HG03159 (cell line): ENCODE measurements at regions not wholly inside any gene's neighbourhood (a gene's known extent, or its start where the extent isn't known, plus 50 kb on each side); places are given as distances from the start of the nearest gene placed in this dataset.
"Not testable (repeated sequence)": the region's sequence is repeated elsewhere in the genome, so short reads cannot be mapped to it uniquely, and the experiment has no call there.

Experiments used
- ATAC-seq: cut with Tn5 transposase; IDR thresholded peaks from one replicate; pipeline ENCODE4 v1.9.1; 2021; ENCODE audit warnings: mild to moderate bottlenecking, moderate library complexity; ENCODE audit not compliant: unreplicated experiment

- ATAC-seq: not testable (repeated sequence)
These were observed 5507.7 kb upstream of the TPTE start for GRCh38 chr21:5013455-5014304.

DNA sequence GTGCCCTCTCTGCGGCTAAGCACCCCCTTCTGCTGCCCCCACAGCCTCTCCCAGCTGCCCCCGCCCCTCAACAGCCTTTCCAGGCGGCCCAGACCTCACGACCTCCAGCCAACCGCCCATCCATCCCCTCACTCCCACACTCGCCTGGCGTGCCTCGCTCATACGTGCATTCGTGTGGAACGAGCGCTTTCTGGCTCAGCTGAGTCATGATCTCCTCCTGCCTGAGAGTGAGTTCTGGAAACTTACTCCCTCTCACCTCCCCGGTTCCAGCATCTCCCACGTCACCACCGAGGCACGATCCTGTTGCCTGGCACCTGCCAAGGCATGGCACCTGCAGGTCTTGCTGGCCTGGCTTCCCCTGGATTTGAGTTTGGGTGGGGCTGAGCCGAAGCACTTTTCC lies 5506.2 kb upstream of the TPTE start:
- not testable (repeated sequence) for ATAC-seq

DNA sequence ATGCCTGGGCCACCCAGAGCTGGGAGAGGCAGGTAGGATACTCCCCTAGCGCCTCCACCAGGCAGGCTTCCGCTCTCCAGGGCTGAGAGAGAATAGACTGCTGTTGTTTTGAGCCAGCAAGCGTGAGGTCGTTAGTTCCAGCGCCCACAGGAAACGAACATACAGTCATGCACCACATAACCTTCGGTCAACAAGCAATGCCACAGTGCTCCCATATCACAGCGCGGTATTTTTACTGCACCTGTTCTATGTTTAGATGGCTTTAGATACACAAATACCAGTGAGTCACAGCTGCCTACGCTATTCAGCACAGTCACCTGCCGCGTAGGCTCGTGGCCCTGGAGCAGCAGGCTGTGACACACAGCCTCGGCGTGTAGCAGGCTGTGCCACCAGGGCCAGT lies 5502.3 kb upstream of the TPTE start:
- ATAC-seq: peak; percentile 53

DNA sequence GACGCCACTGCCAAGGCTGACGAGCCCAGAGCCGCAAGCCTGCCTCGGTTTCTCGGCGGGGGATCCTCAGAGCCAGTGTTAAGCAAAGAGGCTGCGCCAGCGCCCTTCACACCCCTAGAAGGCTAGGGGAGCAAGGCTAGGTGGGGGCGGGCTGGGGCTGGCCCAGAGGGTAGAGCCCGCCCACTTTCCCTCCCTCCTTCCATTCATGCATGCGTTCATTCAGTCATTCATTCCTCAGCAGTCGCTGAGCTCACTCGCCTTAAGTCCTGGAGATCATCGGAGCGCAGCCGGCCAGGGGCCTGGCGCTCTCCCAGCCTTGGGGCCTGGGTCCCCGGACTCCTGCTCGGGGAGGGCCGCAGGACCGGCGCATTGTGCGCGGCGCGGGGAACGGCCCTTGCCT lies 5499.6 kb upstream of the TPTE start:
- not testable (repeated sequence) for ATAC-seq

DNA sequence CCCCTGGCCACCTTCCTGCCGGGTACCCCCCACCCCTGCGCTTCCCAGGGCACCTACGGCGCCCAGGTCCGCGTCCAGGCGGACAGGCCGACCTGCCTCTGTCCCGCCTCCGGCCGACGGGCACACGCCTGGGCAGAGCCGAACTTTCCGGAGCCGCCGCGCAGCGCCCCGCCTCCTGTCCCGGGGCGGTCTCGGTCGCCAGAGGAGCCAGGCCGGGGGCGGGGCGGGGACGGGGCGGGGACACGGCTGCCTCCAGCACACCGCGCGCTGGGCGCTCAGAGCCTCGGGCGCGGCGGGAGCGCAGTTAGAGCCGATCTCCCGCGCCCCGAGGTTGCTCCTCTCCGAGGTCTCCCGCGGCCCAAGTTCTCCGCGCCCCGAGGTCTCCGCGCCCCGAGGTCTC lies 5499.1 kb upstream of the TPTE start:
- ATAC-seq: not testable (repeated sequence)

DNA sequence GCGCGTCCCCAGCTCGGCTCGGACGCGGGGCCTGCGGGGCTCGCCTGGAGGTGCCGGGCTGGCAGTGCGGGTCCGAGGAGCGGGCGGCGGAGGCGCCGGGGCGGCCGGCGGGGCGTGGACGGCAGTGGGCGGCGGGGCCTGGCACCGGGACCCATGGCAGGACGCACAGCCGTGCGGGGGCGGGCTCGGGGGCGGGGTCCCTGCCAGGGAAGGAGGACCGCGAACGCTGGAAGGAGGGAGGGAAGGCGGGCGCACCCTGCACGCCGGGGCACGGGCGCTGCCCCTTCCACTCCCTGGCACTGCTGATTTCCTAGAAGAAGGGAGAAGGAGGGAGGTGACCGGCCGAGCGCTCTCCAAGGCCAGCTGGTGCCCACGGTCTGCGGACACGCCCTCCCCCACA lies 5498.6 kb upstream of the TPTE start:
- not testable (repeated sequence) for ATAC-seq

- ATAC-seq: not testable (repeated sequence)
These were observed 5486.2 kb upstream of the TPTE start for GRCh38 chr21:5035147-5035546.

DNA sequence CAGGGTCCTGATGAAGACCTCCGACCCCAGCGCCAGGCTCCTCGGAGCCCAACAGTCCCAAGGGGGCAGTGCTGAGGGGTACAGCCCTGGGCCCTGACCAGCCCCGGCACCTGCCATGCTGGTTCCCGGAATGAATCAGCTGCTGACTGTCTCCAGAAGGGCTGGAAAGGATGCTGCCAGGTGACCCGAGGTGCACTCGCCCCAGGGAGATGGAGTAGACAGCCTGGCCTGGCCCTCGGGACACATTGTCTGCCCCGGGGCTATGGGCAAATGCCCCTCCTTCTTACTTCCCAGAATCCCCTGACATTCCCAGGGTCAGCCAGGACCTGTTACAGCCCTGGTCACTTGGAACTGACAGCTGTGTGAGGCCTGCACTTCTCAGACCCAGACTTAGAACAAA lies 5485.8 kb upstream of the TPTE start:
- not testable (repeated sequence) for ATAC-seq

GRCh38 chr21:5037606-5038331 lies 5483.6 kb upstream of the TPTE start:
- not testable (repeated sequence) for ATAC-seq

GRCh38 chr21:5039926-5040325 lies 5481.5 kb upstream of the TPTE start:
- not testable (repeated sequence) for ATAC-seq

GRCh38 chr21:5042583-5042982 lies 5478.8 kb upstream of the TPTE start:
- ATAC-seq: not testable (repeated sequence)

GRCh38 chr21:5044812-5045211 lies 5476.6 kb upstream of the TPTE start:
- ATAC-seq: not testable (repeated sequence)

GRCh38 chr21:5051303-5052018 lies 5469.9 kb upstream of the TPTE start:
- not testable (repeated sequence) for ATAC-seq

DNA sequence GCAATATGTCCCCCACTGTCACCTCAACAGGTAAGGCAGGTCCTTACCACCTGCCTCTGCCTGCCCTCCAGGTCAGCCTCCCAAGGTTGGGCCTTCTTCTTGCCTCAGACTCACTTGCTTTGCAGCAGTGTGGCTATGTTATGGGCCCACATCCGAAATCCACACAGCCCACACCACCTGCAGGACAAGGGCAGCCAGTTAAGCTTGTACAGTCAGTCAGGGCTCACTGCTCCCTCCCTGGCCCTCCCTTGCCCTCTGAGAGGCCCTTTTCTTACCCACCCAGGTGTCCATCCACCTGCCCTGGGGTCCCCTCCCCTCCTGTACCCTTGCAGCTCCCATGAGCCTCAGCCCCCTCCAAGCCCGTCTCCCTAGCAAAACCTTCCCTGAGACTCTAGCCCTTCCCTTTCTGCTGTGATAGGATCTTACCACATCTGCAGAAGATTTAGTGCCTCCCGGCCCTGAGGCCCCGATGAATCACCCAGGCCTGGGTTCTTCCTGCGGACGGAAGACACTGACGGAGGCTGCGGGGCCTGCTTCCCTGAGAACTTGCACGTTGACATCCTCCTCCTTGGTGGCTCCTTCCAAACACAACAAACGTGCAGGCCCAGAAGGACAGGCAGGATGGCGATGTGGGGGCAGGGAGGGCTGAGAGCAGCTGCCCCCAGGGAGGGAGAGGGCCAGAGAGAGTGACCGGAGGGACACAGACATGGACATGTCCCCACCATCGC lies 5466.2 kb upstream of the TPTE start:
- not testable (repeated sequence) for ATAC-seq

DNA sequence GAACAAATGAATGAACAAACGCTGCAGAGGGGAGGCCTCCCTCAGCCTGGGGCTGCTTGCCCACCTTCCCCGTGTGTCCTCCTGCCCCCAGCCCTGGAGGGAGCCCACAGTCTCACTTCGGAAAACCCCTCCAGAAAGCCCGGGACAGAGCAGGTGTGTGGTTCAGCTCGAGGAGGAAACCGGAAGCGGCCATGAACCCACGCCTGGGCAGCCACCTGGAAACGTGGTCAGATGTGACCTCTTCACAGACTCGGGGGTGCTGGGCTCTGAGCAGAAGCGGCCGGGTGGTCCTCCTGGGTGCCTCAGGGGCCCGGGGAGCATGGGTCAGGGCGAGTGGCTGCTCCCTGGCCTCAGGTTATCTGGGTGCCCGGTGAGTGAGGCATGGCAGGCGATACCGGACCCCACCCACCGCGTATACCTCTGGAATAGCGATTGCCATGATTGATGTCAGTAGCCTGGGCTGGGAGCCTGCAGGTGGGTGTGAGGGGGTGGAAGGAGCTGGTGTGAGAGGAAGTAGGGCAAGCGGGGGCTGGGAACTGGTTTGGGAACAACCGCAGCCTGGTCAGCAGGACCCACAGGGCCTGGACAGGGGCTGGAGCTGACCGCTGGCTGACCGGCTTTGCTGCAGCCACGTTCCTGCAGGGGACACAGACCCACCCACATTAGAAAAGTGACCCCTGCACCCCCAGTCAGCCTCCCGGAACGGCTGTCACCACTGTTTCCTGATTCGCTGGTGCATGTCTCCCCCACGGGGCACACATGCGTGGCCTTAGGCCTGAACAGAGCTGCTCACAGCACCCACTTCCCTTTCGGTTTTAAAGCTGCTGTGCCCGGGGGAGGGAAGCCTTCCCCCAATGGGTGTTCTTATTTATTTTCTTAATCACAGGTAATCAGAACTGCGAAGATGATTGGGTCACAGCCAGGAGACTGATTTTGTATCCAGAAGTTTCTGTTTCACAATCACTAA lies 5465.1 kb upstream of the TPTE start:
- ATAC-seq: peak; percentile 69

GRCh38 chr21:5057077-5057476 lies 5464.3 kb upstream of the TPTE start:
- ATAC-seq: not testable (repeated sequence)

DNA sequence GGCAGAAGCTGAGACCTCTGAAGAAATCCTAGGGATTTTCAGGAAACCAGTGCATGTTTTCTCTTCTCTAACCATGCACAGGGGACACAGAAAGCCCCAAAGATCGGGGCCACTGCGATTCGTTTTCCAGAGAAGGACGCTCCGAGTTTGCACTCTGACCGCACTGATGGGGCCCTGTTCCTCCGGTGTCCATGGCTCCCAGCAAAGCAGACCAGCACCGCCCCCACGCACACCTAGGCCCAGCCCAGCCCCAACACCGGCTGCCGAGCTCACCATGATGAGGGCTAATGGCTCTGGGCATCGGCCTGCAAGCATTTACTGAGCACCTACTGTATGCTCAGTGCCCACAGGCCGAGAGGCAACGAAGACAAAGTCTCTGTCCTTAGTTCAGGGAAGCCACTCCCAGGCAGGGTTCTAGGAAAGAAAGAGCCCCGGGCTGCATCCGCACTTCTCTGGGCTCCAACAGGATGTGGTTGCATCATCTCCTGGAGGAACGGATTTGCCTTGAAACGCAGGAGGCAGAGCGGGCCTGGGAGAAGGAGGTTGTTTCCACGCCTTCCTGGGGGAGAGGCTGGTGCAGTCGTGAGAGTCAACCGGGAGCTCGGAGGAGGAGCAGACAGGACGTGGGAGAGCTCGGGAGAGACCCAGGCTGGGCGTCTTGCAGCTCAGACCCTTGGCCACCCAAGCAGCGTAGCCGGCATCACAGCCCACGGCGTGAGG lies 5460.9 kb upstream of the TPTE start:
- not testable (repeated sequence) for ATAC-seq

DNA sequence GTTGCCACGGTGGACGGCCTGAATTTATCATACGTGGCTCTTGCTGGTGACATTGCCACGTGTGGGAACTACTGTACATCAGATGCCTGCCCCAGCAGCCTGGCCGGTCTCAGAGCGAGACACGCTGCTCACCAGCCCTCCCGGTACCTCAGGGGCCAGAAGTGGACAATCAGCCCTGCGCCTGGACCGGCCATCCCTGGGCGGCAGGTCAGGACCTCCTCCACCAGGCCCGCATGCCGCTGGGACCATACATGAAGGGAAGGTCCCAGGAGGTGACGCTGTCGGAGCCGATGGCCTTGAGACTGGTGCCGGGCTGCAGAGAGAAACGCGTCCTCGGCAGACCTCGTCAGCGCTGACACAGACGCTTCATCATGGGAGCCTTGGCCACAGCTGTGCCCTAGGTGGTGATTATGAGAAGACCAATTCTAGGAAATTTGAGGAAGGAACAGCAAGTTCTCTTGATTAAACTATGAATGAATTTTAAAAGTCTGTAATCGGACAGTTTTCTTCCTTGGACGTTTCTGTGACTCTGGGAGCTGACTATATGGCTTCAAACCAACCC lies 5456.7 kb upstream of the TPTE start:
- ATAC-seq: not testable (repeated sequence)
